Vagina (tissue), 2 donors: ENCODE measurements at regions not wholly inside any gene's neighbourhood (a gene's known extent, or its start where the extent isn't known, plus 50 kb on each side); places are given as distances from the start of the nearest gene placed in this dataset.

ENCODE experiments used
- CTCF ChIP-seq, 3 experiments: fragments of 450-650 bp in 2 of 3; fragments of 200-600 bp in 1 of 3; sonication (generic) in 1 of 3; IDR thresholded peaks; one replicate each; pipeline ENCODE4 v1.5.1; 2017 to 2019; ENCODE audit warnings: antibody characterized with exemption in 3 of 3, mild to moderate bottlenecking in 2 of 3, moderate library complexity in 2 of 3
- POLR2A ChIP-seq, 2 donors: fragments of 450-650 bp; IDR thresholded peaks; one replicate each; pipeline ENCODE4 v1.6.1; 2017; ENCODE audit warnings: antibody characterized with exemption in 2 of 2, mild to moderate bottlenecking in 2 of 2, moderate library complexity in 2 of 2
- POLR2AphosphoS5 ChIP-seq, 2 donors: sonication (generic); formaldehyde crosslinking; IDR thresholded peaks; one replicate each; pipeline ENCODE4 v1.9.0; 2017; ENCODE audit warnings: antibody characterized with exemption in 2 of 2, mild to moderate bottlenecking in 2 of 2, low read depth in 1 of 2; ENCODE audit not compliant: insufficient read depth in 1 of 2

- no peak for TF ChIP-seq CTCF (IDR thresholded peaks at IDR 0.05)
- TF ChIP-seq POLR2A (IDR thresholded peaks at IDR 0.05), result no peak
- TF ChIP-seq POLR2AphosphoS5 (IDR thresholded peaks at IDR 0.05; ENCODE audit: insufficient read depth in 1 of 2, low read depth in 1 of 2), result no peak
These were observed 435.1 kb downstream of the SPATA31D1 start for GRCh38 chr9:82423700-82424099.
